Epithelial cell of esophagus (primary cell): ENCODE measurements at regions not wholly inside any gene's neighbourhood (a gene's known extent, or its start where the extent isn't known, plus 50 kb on each side); places are given as distances from the start of the nearest gene placed in this dataset.

ENCODE experiments used
- DNase-seq: peaks from one replicate; pipeline ENCODE4 v3.0.0; 2010; ENCODE audit warnings: low read depth
- H3K4me3 ChIP-seq: 2 replicates; pipeline ENCODE4 v1.5.1; 2011; ENCODE audit warnings: mild to moderate bottlenecking, low read length, control low read depth
- CTCF ChIP-seq: IDR thresholded peaks from 2 replicates; pipeline ENCODE4 v1.5.1; 2011; ENCODE audit warnings: low read depth, mild to moderate bottlenecking, low read length, control low read depth, inconsistent platforms; ENCODE audit not compliant: insufficient read depth; ENCODE audit errors: missing control alignments

GRCh38 chr3:176916777-176917176 is 280.5 kb downstream of the TBL1XR1 start:
- no peak overlapping the region for H3K4me3 ChIP-seq
- DNase-seq = peak; percentile 93
- no peak for TF ChIP-seq CTCF

- no peak overlapping the region for H3K4me3 ChIP-seq
- TF ChIP-seq CTCF = no peak
- DNase-seq = peak; percentile 96
Measured at GRCh38 chr3:176914764-176915163, 282.5 kb downstream of the TBL1XR1 start.

GRCh38 chr3:176911579-176911978 is 285.7 kb downstream of the TBL1XR1 start:
- no peak for TF ChIP-seq CTCF
- H3K4me3 ChIP-seq = no peak overlapping the region
- DNase-seq = no peak

- TF ChIP-seq CTCF = no peak
- H3K4me3 ChIP-seq = no peak overlapping the region
- DNase-seq = no peak
Measured at GRCh38 chr3:176909044-176909443, 288.2 kb downstream of the TBL1XR1 start.

- TF ChIP-seq CTCF = no peak
Measured at GRCh38 chr3:176906046-176906905, 291.0 kb downstream of the TBL1XR1 start.

GRCh38 chr3:176905331-176905730 is 292.0 kb downstream of the TBL1XR1 start:
- no peak for TF ChIP-seq CTCF
- no peak overlapping the region for H3K4me3 ChIP-seq
- DNase-seq = peak; percentile 15

More at GRCh38 chr3:176906046-176906905, 291.0 kb downstream of the TBL1XR1 start:
- DNase-seq = peak; percentile 63
- H3K4me3 ChIP-seq = no peak overlapping the region

GRCh38 chr3:176904506-176904905 is 292.8 kb downstream of the TBL1XR1 start:
- no peak for DNase-seq
- no peak overlapping the region for H3K4me3 ChIP-seq
- TF ChIP-seq CTCF = no peak
